ENCODE measurements at regions not wholly inside any gene's neighbourhood (a gene's known extent, or its start where the extent isn't known, plus 50 kb on each side); places are given as distances from the start of the nearest gene placed in this dataset.

GRCh38 chr3:3579658-3580057 lies 219.6 kb upstream of the LRRN1 start:
- TF ChIP-seq, protein P1, sequence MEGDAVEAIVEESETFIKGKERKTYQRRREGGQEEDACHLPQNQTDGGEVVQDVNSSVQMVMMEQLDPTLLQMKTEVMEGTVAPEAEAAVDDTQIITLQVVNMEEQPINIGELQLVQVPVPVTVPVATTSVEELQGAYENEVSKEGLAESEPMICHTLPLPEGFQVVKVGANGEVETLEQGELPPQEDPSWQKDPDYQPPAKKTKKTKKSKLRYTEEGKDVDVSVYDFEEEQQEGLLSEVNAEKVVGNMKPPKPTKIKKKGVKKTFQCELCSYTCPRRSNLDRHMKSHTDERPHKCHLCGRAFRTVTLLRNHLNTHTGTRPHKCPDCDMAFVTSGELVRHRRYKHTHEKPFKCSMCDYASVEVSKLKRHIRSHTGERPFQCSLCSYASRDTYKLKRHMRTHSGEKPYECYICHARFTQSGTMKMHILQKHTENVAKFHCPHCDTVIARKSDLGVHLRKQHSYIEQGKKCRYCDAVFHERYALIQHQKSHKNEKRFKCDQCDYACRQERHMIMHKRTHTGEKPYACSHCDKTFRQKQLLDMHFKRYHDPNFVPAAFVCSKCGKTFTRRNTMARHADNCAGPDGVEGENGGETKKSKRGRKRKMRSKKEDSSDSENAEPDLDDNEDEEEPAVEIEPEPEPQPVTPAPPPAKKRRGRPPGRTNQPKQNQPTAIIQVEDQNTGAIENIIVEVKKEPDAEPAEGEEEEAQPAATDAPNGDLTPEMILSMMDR (IDR thresholded peaks at IDR 0.05), result no peak
- no peak for TF ChIP-seq POLR2A (IDR thresholded peaks at IDR 0.05)

Data from uterus (tissue), 2 donors.